Thyroid gland (tissue), 4 donors: ENCODE measurements at regions not wholly inside any gene's neighbourhood (a gene's known extent, or its start where the extent isn't known, plus 50 kb on each side); places are given as distances from the start of the nearest gene placed in this dataset.

Experiments
- CTCF ChIP-seq, 6 experiments: fragments of 200-600 bp in 3 of 6; fragments of 450-650 bp in 3 of 6; sonication (generic) in 3 of 6; IDR thresholded peaks; one replicate each; pipeline ENCODE4 v1.5.1; 2016 to 2019; ENCODE audit warnings: antibody characterized with exemption in 6 of 6, mild to moderate bottlenecking in 2 of 6, inconsistent platforms in 1 of 6, moderate library complexity in 1 of 6
- POLR2A ChIP-seq, 2 donors: fragments of 450-650 bp; IDR thresholded peaks; one replicate each; pipeline ENCODE4 v1.6.1; 2017; ENCODE audit warnings: antibody characterized with exemption in 2 of 2, mild to moderate bottlenecking in 2 of 2, moderate library complexity in 1 of 2

GRCh38 chr15:39171944-39172368 is 408.9 kb upstream of the THBS1 start:
- TF ChIP-seq POLR2A (IDR thresholded peaks at IDR 0.05) (no peak), CTCF (IDR thresholded peaks at IDR 0.05) (peak in 4 of 6 experiments; percentile 40 to 73 (median 58))
